OCI-M2 (cell line): ENCODE measurements at regions not wholly inside any gene's neighbourhood (a gene's known extent, or its start where the extent isn't known, plus 50 kb on each side); places are given as distances from the start of the nearest gene placed in this dataset.

Experiments
- DNase-seq: peaks from one replicate; lab custom pipeline; 2025; ENCODE audit not compliant: unreplicated experiment; lab: John Stamatoyannopoulos, UW

GRCh38 chr17:13405807-13406206 lies 195.9 kb downstream of the HS3ST3A1 start:
- DNase-seq, result no peak

- DNase-seq, result no peak
Observed at GRCh38 chr17:13405080-13405479, 196.6 kb downstream of the HS3ST3A1 start.

GRCh38 chr17:13403982-13404946 lies 197.5 kb downstream of the HS3ST3A1 start:
- no peak for DNase-seq

GRCh38 chr17:13400491-13400890 lies 201.2 kb downstream of the HS3ST3A1 start:
- DNase-seq, result no peak

- DNase-seq, result no peak
Observed at GRCh38 chr17:13398853-13399252, 202.9 kb downstream of the HS3ST3A1 start.

GRCh38 chr17:13398091-13398490 lies 203.6 kb downstream of the HS3ST3A1 start:
- no peak for DNase-seq

GRCh38 chr17:13395862-13396261 lies 205.9 kb downstream of the HS3ST3A1 start:
- DNase-seq, result no peak

GRCh38 chr17:13395346-13395745 lies 206.4 kb downstream of the HS3ST3A1 start:
- DNase-seq, result no peak

GRCh38 chr17:13393841-13394710 lies 207.7 kb downstream of the HS3ST3A1 start:
- DNase-seq, result no peak

- DNase-seq, result no peak
Observed at GRCh38 chr17:13387952-13388351, 213.8 kb downstream of the HS3ST3A1 start.

- no peak for DNase-seq
Observed at GRCh38 chr17:13387236-13387635, 214.5 kb downstream of the HS3ST3A1 start.

- DNase-seq, result no peak
Observed at GRCh38 chr17:13385481-13385911, 216.2 kb downstream of the HS3ST3A1 start.

GRCh38 chr17:13384626-13385025 lies 217.1 kb downstream of the HS3ST3A1 start:
- no peak for DNase-seq

GRCh38 chr17:13378361-13378760 lies 223.4 kb downstream of the HS3ST3A1 start:
- no peak for DNase-seq

GRCh38 chr17:13374203-13375143 lies 227.3 kb downstream of the HS3ST3A1 start:
- DNase-seq, result no peak

- no peak for DNase-seq
Observed at GRCh38 chr17:13372432-13372831, 229.3 kb downstream of the HS3ST3A1 start.

GRCh38 chr17:13367154-13367553 lies 234.6 kb downstream of the HS3ST3A1 start:
- DNase-seq, result no peak

GRCh38 chr17:13365331-13365730 lies 236.4 kb downstream of the HS3ST3A1 start:
- no peak for DNase-seq

GRCh38 chr17:13363771-13364170 lies 238.0 kb downstream of the HS3ST3A1 start:
- DNase-seq, result no peak

- DNase-seq, result no peak
Observed at GRCh38 chr17:13362341-13363122, 239.2 kb downstream of the HS3ST3A1 start.
